ENCODE measurements at regions not wholly inside any gene's neighbourhood (a gene's known extent, or its start where the extent isn't known, plus 50 kb on each side); places are given as distances from the start of the nearest gene placed in this dataset.

- H3K4me1 ChIP-seq (ENCODE audit: low read depth, poor library complexity, severe bottlenecking) = no peaks in the 10 kb centered on the region
- no peak for TF ChIP-seq CTCF (conservative IDR thresholded peaks at IDR 0.05; ENCODE audit: low read depth, low read length)
- H3K27me3 ChIP-seq (ENCODE audit: insufficient read depth, low read depth) = no peaks in the 10 kb centered on the region
- no peak overlapping the region for H3K4me2 ChIP-seq
- no peak overlapping the region for H3K4me3 ChIP-seq (IDR thresholded peaks at IDR 0.05; ENCODE audit: insufficient read depth, low read depth, low read length)
- no peaks in the 10 kb centered on the region for H3K36me3 ChIP-seq (ENCODE audit: insufficient read depth)
- no peaks in the 10 kb centered on the region for H4K20me1 ChIP-seq (ENCODE audit: insufficient read depth)
- H3K79me2 ChIP-seq (ENCODE audit: insufficient read depth, low read depth) = no peaks in the 10 kb centered on the region
- no peak overlapping the region for H3K9ac ChIP-seq
- no peak overlapping the region for H3K27ac ChIP-seq
- no peak overlapping the region for H2AFZ ChIP-seq (ENCODE audit: low read depth)
These were observed 186.6 kb upstream of the MTNR1B start for GRCh38 chr11:92782806-92783205.

- Histone ChIP-seq H3K27ac (no peak overlapping the region), H2AFZ (ENCODE audit: low read depth) (no peak overlapping the region)
These were observed 185.1 kb upstream of the MTNR1B start for GRCh38 chr11:92784331-92784730.

GRCh38 chr11:92787638-92788037 lies 181.8 kb upstream of the MTNR1B start:
- H3K4me2 ChIP-seq = no peak overlapping the region
- no peaks in the 10 kb centered on the region for H3K27me3 ChIP-seq (ENCODE audit: insufficient read depth, low read depth)
- H3K36me3 ChIP-seq (ENCODE audit: insufficient read depth) = no peaks in the 10 kb centered on the region
- H3K27ac ChIP-seq = no peak overlapping the region
- H3K4me1 ChIP-seq (ENCODE audit: low read depth, poor library complexity, severe bottlenecking) = no peaks in the 10 kb centered on the region
- H2AFZ ChIP-seq (ENCODE audit: low read depth) = no peak overlapping the region
- no peak for TF ChIP-seq CTCF (conservative IDR thresholded peaks at IDR 0.05; ENCODE audit: low read depth, low read length)
- H4K20me1 ChIP-seq (ENCODE audit: insufficient read depth) = no peaks in the 10 kb centered on the region
- H3K4me3 ChIP-seq (IDR thresholded peaks at IDR 0.05; ENCODE audit: insufficient read depth, low read depth, low read length) = no peak overlapping the region
- no peaks in the 10 kb centered on the region for H3K79me2 ChIP-seq (ENCODE audit: insufficient read depth, low read depth)
- no peak overlapping the region for H3K9ac ChIP-seq

More at GRCh38 chr11:92784331-92784730, 185.1 kb upstream of the MTNR1B start:
- no peaks in the 10 kb centered on the region for H3K36me3 ChIP-seq (ENCODE audit: insufficient read depth)
- no peak overlapping the region for H3K4me3 ChIP-seq (IDR thresholded peaks at IDR 0.05; ENCODE audit: insufficient read depth, low read depth, low read length)
- TF ChIP-seq CTCF (conservative IDR thresholded peaks at IDR 0.05; ENCODE audit: low read depth, low read length) = no peak
- H3K9ac ChIP-seq = no peak overlapping the region
- H3K4me2 ChIP-seq = no peak overlapping the region
- no peaks in the 10 kb centered on the region for H3K27me3 ChIP-seq (ENCODE audit: insufficient read depth, low read depth)
- H3K79me2 ChIP-seq (ENCODE audit: insufficient read depth, low read depth) = no peaks in the 10 kb centered on the region
- no peaks in the 10 kb centered on the region for H3K4me1 ChIP-seq (ENCODE audit: low read depth, poor library complexity, severe bottlenecking)
- no peaks in the 10 kb centered on the region for H4K20me1 ChIP-seq (ENCODE audit: insufficient read depth)

GRCh38 chr11:92789761-92790160 lies 179.7 kb upstream of the MTNR1B start:
- H3K4me2 ChIP-seq = no peak overlapping the region

More at GRCh38 chr11:92789761-92790160, 179.7 kb upstream of the MTNR1B start:
- no peaks in the 10 kb centered on the region for H3K4me1 ChIP-seq (ENCODE audit: low read depth, poor library complexity, severe bottlenecking)
- TF ChIP-seq CTCF (conservative IDR thresholded peaks at IDR 0.05; ENCODE audit: low read depth, low read length) = no peak
- no peak overlapping the region for H3K9ac ChIP-seq
- no peaks in the 10 kb centered on the region for H3K27me3 ChIP-seq (ENCODE audit: insufficient read depth, low read depth)
- no peaks in the 10 kb centered on the region for H4K20me1 ChIP-seq (ENCODE audit: insufficient read depth)
- no peaks in the 10 kb centered on the region for H3K36me3 ChIP-seq (ENCODE audit: insufficient read depth)
- no peaks in the 10 kb centered on the region for H3K79me2 ChIP-seq (ENCODE audit: insufficient read depth, low read depth)
- H3K4me3 ChIP-seq (IDR thresholded peaks at IDR 0.05; ENCODE audit: insufficient read depth, low read depth, low read length) = no peak overlapping the region
- no peak overlapping the region for H2AFZ ChIP-seq (ENCODE audit: low read depth)
- no peak overlapping the region for H3K27ac ChIP-seq
